Thymus (tissue), 11 donors: ENCODE measurements at regions not wholly inside any gene's neighbourhood (a gene's known extent, or its start where the extent isn't known, plus 50 kb on each side); places are given as distances from the start of the nearest gene placed in this dataset.

Experiments used
- DNase-seq, 9 donors: peaks; one replicate each; pipeline ENCODE4 v3.0.0-alpha.2; 2013; ENCODE audit warnings: low spot score in 9 of 9, low read depth in 6 of 9, missing footprints in 1 of 9
- H3K27ac ChIP-seq, 2 donors: one replicate each; pipeline ENCODE4 v1.5.1; 2013; ENCODE audit warnings: control low read depth in 1 of 2, low read depth in 1 of 2, low read length in 1 of 2, mild to moderate bottlenecking in 1 of 2, moderate library complexity in 1 of 2
- H3K27me3 ChIP-seq, 2 donors: one replicate each; pipeline ENCODE4 v1.5.1; 2013; ENCODE audit warnings: low read length in 1 of 2; ENCODE audit not compliant: control insufficient read depth in 2 of 2, insufficient read depth in 1 of 2
- H3K36me3 ChIP-seq, 2 donors: one replicate each; pipeline ENCODE4 v1.5.1; 2013; ENCODE audit warnings: low read length in 1 of 2, mild to moderate bottlenecking in 1 of 2, moderate library complexity in 1 of 2; ENCODE audit not compliant: control insufficient read depth in 2 of 2, insufficient read depth in 2 of 2
- H3K4me1 ChIP-seq, 2 donors: one replicate each; pipeline ENCODE4 v1.5.1; 2013; ENCODE audit warnings: low read length in 2 of 2; ENCODE audit not compliant: control insufficient read depth in 2 of 2, insufficient read depth in 2 of 2
- H3K4me3 ChIP-seq, 2 donors: one replicate each; pipeline ENCODE4 v1.5.1; 2013; ENCODE audit warnings: low read length in 2 of 2, control low read depth in 1 of 2, mild to moderate bottlenecking in 1 of 2
- H3K9me3 ChIP-seq, 2 donors: one replicate each; pipeline ENCODE4 v1.5.1; 2013; ENCODE audit warnings: low read length in 1 of 2, mild to moderate bottlenecking in 1 of 2; ENCODE audit not compliant: control insufficient read depth in 2 of 2, insufficient read depth in 1 of 2
- WGBS: extraction: QIAGEN DNeasy Blood & Tissue Kit; methylation state at CpG from one replicate; pipeline ENCODE4 v1.1.7; 2013; 5-methylcytosine and 5-hydroxymethylcytosine counted together
- donor health status: healthy.

DNA sequence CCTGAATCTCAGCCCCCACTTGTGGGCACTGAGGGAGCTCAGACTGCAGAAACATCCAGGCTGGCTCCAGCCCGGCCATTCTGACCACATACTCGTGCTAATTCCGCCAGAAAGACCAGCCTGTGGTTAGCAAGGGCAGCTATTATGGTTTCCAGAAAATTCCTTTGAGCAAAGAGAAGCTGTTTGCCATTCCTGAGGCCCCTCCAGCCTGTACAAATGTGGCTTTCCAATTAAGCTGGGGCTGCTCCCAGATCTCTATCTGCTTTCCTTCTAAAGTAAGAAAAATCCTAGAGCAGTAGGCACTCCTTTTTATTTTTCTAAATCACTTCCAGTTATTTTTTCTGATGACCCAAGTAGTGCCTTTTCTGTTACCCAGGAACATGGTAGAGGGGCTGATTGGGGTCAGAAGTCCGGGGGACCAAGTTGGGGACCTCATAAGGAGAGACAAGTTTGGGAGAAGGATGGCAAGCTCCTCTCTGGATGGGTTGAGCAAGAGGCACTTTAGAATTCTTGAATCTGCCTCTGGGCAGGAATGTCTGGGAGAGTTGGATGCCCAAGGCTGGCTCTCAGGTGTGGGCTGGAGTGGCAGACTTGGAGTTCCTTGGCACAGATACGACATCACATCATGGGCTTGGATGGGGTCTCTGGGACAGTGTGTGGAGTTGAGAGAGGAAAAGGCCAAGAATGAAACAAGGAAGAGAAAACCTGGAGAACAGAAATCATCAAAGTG is 83.3 kb upstream of the TNRC6C start:
- Histone ChIP-seq H3K27ac (no peak overlapping the region), H3K9me3 (peaks cover 0 to 37% of the 10 kb centered on the region in 2 donors), H3K36me3 (no peaks in the 10 kb centered on the region)

DNA sequence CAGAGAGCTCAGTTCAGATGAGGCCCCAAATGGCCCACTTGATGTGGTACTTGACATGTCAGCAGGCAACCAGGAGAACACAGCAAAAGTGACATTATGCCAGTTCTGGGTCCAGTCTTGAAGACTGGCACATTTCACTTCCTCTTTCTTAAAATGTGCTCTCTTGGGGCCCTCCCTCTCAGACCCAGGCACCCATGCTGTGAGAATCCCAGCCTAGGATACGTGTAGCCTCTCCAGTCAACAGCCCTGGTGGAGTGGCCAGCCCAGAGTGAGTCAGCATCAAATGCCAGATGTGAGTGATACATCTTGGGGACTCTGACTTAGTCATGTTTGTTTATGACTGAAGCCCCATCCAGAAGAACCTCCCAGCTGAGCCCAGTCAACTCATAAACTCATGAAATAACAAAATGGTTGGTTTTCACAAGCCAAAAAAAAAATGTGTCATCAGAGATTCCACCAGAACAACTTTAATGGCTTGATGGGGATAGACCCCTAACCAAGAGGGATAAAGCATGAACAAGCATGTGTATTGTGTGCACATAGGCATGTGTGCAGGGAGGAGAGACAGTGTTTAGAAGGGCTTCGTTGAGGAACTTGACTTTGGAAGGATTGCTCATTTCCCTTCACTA is 82.5 kb upstream of the TNRC6C start:
- H3K27ac ChIP-seq: no peak overlapping the region
- H3K27me3 ChIP-seq: no peaks in the 10 kb centered on the region
- no peaks in the 10 kb centered on the region for H3K36me3 ChIP-seq
- peaks cover 0 to 37% of the 10 kb centered on the region in 2 donors for H3K9me3 ChIP-seq
- H3K4me1 ChIP-seq: peaks cover 63 to 91% of the 10 kb centered on the region in 2 donors
- WGBS: 93% methylated on average over 2 of the region's 2 CpGs
- no peak overlapping the region for H3K4me3 ChIP-seq
- no peak for DNase-seq

More for the DNA sequence above, 83.3 kb upstream of the TNRC6C start:
- DNase-seq: no peak
- Histone ChIP-seq H3K27me3 (no peaks in the 10 kb centered on the region), H3K4me3 (no peak overlapping the region), H3K4me1 (peaks cover 55 to 90% of the 10 kb centered on the region in 2 donors)
- WGBS: 96% methylated on average over 5 of the region's 5 CpGs

DNA sequence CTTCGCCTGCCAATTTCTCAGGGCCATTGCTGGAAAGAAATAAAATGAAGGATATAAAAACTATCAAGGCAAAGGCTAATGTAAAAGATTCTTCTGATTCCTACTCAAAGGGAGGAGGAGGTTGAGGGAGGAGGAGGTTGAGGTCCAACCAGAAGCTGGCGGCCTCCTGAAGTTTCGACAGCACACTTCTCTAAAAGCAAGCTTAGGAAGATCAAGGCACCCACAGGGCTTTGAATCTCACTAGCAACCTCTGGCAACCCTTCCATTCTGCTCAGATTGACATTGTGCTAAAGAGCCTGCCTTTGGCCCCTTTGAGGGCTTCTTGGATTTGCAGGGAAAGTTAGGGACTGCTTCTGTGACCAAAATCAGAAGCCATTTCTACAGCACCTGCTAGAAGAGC is 81.5 kb upstream of the TNRC6C start:
- H3K9me3 ChIP-seq: peaks cover 0 to 39% of the 10 kb centered on the region in 2 donors
- no peak overlapping the region for H3K4me3 ChIP-seq
- peak overlapping the region in 1 of 2 donors; percentile 34 for H3K27ac ChIP-seq
- H3K27me3 ChIP-seq: no peaks in the 10 kb centered on the region
- WGBS: 37% methylated on average over 3 of the region's 3 CpGs
- H3K4me1 ChIP-seq: peaks cover 68 to 92% of the 10 kb centered on the region in 2 donors
- no peaks in the 10 kb centered on the region for H3K36me3 ChIP-seq
- DNase-seq: peak in 1 of 9 donors; percentile 85

DNA sequence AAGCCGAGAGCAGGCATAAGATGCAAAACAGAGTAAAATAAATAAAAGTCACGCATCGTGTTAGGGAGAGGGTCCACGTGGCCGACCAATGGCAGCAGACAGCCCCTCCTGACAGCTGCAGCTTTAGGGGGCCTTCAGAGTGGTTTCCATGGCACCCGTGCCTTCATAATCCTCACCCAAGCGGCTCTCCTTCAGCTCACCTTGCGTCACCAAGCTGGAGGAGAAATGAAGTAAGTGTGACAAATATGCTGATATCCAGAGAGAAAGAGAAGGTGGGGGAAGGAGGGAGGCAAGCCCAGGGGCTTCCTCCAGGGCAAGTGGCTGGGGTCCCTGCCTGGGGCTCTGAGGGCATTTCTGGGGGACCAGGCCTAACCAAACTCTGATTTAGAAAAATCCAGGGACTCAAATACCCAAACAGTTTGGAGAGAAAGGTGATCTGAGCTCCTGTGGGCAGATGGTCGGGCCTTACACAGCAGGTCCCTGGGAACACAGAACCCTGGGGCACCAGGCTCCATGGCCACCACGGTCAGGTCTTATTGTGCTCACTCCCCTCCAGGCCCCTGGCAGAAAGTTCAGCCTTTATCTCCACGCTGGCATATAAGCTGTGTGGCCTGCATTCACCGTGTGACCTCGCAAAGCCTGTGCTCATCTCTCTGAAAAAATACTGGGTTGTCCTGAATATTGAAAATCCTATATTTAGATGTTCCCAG is 80.7 kb upstream of the TNRC6C start:
- Histone ChIP-seq H3K4me1 (peaks cover 68 to 92% of the 10 kb centered on the region in 2 donors), H3K4me3 (no peak overlapping the region)

DNA sequence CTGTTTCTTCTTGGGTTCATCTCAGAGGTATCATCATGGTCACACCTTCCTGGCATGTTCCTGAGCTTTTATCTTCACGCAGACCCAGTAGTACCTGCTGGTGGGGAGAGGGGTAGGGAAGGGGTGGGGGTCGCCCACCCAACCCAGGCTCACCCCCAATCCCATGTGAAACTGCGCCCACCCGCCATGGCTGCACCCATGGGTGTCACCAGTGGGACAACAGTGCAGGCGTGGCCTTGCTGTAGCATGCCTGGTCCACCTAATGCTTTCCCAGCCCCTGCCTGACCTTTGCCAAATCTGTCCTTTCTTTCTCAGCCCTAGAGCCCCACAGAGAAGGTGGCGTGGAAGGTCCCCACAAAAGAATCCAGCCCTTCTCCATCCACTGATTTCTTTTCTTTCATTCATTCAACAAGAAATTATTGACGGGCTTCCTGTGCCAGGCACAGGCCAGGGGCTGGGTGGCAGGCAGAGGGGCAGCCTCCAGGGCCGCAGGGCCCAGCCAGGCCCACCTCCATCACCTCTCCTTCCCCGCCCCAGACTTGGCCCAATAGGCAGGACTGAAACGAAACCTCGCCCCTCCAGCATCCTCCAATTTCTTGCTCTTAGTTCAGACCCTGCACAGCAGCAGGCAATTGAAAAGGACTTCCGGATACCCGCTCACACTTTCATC is 79.1 kb upstream of the TNRC6C start:
- Histone ChIP-seq H3K27me3 (no peaks in the 10 kb centered on the region), H3K36me3 (no peaks in the 10 kb centered on the region), H3K4me3 (no peak overlapping the region), H3K27ac (no peak overlapping the region), H3K4me1 (peaks cover 67 to 92% of the 10 kb centered on the region in 2 donors), H3K9me3 (peaks cover 0 to 40% of the 10 kb centered on the region in 2 donors)
- 97% methylated on average over 13 of the region's 13 CpGs for WGBS
- DNase-seq: no peak

More for the DNA sequence above, 80.7 kb upstream of the TNRC6C start:
- H3K27ac ChIP-seq: no peak overlapping the region
- H3K27me3 ChIP-seq: no peaks in the 10 kb centered on the region
- H3K36me3 ChIP-seq: no peaks in the 10 kb centered on the region
- peaks cover 0 to 37% of the 10 kb centered on the region in 2 donors for H3K9me3 ChIP-seq
- 94% methylated on average over 13 of the region's 13 CpGs for WGBS
- DNase-seq: no peak

DNA sequence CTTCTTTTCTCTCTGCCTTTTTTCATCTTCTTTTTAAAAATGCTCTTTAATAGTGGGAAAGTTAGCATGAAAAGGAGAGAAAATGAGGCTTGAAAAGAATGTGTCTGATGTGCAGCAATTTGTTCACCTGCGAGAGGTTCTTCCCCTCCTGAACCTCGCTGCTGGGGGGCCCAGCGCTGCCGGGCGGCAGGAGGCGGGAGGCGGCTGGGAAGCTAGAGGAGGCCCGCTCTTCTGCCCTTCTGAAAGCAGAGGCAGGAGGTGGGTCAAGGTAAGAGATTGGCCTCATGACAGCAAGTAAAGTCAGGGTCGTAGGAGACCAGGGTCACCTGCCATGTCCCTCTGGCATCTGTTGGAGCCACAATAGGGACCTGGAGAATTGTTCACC is 78.6 kb upstream of the TNRC6C start:
- H3K27me3 ChIP-seq: no peaks in the 10 kb centered on the region
- 91% methylated on average over 9 of the region's 9 CpGs for WGBS
- H3K36me3 ChIP-seq: no peaks in the 10 kb centered on the region
- no peak overlapping the region for H3K4me3 ChIP-seq
- no peak for DNase-seq
- H3K27ac ChIP-seq: no peak overlapping the region
- peaks cover 67 to 92% of the 10 kb centered on the region in 2 donors for H3K4me1 ChIP-seq
- peaks cover 0 to 37% of the 10 kb centered on the region in 2 donors for H3K9me3 ChIP-seq

DNA sequence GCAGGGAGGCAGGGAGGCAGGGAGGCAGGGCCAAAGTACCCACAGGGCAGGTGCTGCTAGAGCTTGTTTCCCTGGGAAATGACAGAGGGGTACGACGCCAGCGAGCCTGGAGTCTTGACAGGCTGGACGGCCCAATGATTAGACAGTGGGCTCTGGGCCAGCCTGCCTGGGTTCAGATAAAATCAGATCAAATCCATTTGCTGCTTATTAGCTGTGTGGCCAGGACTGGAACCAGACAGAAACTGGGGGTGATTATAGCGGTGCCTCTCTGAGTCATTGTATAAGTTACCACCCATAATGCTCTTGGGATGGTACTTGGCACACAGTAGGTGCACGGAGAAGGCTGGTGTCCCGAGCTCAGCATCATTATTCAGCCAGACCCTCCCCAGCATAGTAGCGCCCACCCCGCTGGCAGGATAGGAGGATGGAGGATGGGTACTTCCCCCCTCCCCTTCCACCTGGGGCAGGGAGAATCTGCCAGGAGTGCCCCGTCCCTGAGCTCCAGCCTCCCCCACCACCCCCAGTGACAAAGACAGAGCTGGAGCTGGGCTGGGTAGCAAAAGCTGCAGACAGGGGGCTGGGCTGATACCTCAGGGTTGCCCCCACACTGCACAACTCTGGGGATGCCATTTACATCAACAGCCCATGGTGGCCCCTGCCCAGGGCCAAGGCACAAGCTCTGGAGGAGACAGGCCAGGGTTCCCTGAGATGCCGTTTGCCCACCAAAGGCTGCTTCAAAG is 77.6 kb upstream of the TNRC6C start:
- H3K36me3 ChIP-seq: no peaks in the 10 kb centered on the region
- WGBS: 73% methylated on average over 11 of the region's 11 CpGs
- H3K27me3 ChIP-seq: no peaks in the 10 kb centered on the region
- H3K4me3 ChIP-seq: peak overlapping the region in 1 of 2 donors; percentile 20
- peak overlapping the region; percentile 83 to 87 for H3K27ac ChIP-seq
- H3K4me1 ChIP-seq: peaks cover 66 to 84% of the 10 kb centered on the region in 2 donors
- DNase-seq: no peak
- H3K9me3 ChIP-seq: peaks cover 0 to 28% of the 10 kb centered on the region in 2 donors

DNA sequence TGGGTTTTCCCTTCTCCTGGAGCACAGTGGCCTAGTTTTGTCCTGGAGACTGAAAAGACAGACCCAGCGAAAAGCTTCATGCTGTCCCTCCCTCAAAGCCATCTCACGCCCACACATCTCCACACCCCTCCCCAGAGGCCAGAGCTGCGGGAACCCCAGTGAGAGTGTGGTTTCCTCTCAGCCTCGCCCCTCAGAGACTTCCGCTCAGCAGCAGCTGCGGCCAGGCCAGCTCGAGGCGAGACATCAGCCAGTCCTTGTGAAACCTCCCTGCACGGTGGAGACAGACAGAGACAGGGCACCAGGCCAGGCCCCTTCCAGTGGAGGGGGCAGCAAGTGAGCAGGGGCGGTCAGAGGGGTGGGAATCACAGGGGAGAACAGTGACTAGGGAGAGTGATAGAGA is 77.0 kb upstream of the TNRC6C start:
- Histone ChIP-seq H3K27ac (peak overlapping the region; percentile 83 to 87), H3K4me3 (peak overlapping the region; percentile 20 to 25), H3K27me3 (peaks cover 0 to 4% of the 10 kb centered on the region in 2 donors), H3K9me3 (peaks cover 0 to 22% of the 10 kb centered on the region in 2 donors), H3K4me1 (peaks cover 65 to 83% of the 10 kb centered on the region in 2 donors), H3K36me3 (no peaks in the 10 kb centered on the region)
- WGBS: 2% methylated on average over 10 of the region's 10 CpGs
- DNase-seq: peak in 4 of 9 donors; percentile 49 to 84 (median 65)
